Adrenal gland (tissue), 5 donors: ENCODE measurements at regions not wholly inside any gene's neighbourhood (a gene's known extent, or its start where the extent isn't known, plus 50 kb on each side); places are given as distances from the start of the nearest gene placed in this dataset.
"Not testable (repeated sequence)": the region's sequence is repeated elsewhere in the genome, so short reads cannot be mapped to it uniquely, and the experiment has no call there.

Experiments
- POLR2A ChIP-seq, 2 donors: fragments of 450-650 bp; IDR thresholded peaks; one replicate each; pipeline ENCODE4 v1.6.1; 2017; ENCODE audit warnings: antibody characterized with exemption in 2 of 2, mild to moderate bottlenecking in 2 of 2, moderate library complexity in 1 of 2
- TF ChIP-seq, protein P1 (sequence below), 6 experiments: fragments of 450-650 bp in 4 of 6; fragments of 200-600 bp in 2 of 6; sonication (generic) in 1 of 6; IDR thresholded peaks; 1 replicate in 5 of 6; 2 replicates in 1 of 6; pipeline versions ENCODE4 v1.5.1 to v1.8.0; 2016 to 2021; ENCODE audit warnings: antibody characterized with exemption in 6 of 6, mild to moderate bottlenecking in 2 of 6, moderate library complexity in 1 of 6
- donor health status: DM: no; HTN: no; CAD: no.

DNA sequence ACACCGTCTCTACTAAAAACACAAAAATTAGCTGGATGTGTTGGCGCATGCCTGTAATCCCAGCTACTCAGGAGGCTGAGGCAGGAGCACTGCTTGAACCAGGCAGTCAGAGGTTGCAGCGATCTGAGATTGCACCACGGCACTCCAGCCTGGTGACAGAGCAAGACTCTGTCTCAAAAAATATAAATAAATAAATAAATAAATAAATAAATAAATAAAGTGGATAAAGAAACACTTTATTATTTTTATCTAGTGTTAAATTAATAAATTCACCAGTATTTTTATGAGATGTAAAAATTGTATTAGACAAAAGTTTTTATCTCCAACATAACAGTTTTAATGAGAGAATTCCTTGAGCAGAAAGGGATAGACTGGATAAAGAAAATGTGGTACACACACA is 839.3 kb downstream of the DIAPH3 start:
- TF ChIP-seq, protein P1, sequence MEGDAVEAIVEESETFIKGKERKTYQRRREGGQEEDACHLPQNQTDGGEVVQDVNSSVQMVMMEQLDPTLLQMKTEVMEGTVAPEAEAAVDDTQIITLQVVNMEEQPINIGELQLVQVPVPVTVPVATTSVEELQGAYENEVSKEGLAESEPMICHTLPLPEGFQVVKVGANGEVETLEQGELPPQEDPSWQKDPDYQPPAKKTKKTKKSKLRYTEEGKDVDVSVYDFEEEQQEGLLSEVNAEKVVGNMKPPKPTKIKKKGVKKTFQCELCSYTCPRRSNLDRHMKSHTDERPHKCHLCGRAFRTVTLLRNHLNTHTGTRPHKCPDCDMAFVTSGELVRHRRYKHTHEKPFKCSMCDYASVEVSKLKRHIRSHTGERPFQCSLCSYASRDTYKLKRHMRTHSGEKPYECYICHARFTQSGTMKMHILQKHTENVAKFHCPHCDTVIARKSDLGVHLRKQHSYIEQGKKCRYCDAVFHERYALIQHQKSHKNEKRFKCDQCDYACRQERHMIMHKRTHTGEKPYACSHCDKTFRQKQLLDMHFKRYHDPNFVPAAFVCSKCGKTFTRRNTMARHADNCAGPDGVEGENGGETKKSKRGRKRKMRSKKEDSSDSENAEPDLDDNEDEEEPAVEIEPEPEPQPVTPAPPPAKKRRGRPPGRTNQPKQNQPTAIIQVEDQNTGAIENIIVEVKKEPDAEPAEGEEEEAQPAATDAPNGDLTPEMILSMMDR (IDR thresholded peaks at IDR 0.05) = not testable (repeated sequence)
- TF ChIP-seq POLR2A (IDR thresholded peaks at IDR 0.05) = not testable (repeated sequence)
